ENCODE measurements at regions not wholly inside any gene's neighbourhood (a gene's known extent, or its start where the extent isn't known, plus 50 kb on each side); places are given as distances from the start of the nearest gene placed in this dataset.

DNA sequence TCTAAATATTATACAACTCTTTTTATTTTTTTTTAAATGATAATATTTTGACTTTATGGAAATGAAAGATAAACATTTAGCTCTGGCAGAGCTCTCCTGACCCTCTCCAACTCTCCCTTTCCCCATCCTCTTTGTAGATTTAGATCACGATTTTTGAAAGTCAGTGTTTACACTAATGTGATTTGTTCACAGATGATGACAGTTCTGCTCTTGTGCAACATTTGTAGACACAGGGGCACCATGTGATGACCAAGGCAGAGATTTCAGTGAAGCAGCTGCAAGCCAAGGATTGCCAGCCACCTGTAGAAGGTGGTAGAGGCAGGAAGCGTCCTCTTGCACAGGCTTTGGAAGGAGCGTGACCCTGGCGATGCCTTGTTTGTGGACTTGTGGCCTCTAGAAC is 483.2 kb downstream of the QKI start:
- TF ChIP-seq, protein P1, sequence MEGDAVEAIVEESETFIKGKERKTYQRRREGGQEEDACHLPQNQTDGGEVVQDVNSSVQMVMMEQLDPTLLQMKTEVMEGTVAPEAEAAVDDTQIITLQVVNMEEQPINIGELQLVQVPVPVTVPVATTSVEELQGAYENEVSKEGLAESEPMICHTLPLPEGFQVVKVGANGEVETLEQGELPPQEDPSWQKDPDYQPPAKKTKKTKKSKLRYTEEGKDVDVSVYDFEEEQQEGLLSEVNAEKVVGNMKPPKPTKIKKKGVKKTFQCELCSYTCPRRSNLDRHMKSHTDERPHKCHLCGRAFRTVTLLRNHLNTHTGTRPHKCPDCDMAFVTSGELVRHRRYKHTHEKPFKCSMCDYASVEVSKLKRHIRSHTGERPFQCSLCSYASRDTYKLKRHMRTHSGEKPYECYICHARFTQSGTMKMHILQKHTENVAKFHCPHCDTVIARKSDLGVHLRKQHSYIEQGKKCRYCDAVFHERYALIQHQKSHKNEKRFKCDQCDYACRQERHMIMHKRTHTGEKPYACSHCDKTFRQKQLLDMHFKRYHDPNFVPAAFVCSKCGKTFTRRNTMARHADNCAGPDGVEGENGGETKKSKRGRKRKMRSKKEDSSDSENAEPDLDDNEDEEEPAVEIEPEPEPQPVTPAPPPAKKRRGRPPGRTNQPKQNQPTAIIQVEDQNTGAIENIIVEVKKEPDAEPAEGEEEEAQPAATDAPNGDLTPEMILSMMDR (IDR thresholded peaks at IDR 0.05), result no peak
- TF ChIP-seq EP300 (IDR thresholded peaks at IDR 0.05), result no peak

All from esophagus muscularis mucosa (tissue), 3 donors.